ENCODE measurements at regions not wholly inside any gene's neighbourhood (a gene's known extent, or its start where the extent isn't known, plus 50 kb on each side); places are given as distances from the start of the nearest gene placed in this dataset.

DNA sequence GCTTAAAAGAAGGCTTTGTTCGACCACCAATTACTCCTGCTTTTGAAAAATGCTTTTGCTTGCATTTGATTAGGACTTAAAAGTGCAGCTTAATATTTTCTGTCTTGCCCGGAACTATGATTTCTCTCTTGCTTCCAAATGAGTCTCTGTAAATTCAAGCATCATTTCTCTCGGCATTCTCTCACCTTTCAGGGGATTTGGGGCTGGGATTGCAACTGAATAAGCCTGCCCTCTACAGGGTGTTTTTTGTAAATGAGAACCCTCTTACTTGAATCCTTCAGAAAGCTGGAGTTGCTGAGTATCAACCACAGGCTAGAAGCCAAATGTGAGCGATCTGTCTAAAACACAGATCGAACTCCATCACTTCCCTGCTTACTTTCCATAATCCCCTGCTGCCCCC lies 234.6 kb downstream of the TMEM114 start:
- no peak for TF ChIP-seq POLR2A (IDR thresholded peaks at IDR 0.05)
- TF ChIP-seq, protein P1, sequence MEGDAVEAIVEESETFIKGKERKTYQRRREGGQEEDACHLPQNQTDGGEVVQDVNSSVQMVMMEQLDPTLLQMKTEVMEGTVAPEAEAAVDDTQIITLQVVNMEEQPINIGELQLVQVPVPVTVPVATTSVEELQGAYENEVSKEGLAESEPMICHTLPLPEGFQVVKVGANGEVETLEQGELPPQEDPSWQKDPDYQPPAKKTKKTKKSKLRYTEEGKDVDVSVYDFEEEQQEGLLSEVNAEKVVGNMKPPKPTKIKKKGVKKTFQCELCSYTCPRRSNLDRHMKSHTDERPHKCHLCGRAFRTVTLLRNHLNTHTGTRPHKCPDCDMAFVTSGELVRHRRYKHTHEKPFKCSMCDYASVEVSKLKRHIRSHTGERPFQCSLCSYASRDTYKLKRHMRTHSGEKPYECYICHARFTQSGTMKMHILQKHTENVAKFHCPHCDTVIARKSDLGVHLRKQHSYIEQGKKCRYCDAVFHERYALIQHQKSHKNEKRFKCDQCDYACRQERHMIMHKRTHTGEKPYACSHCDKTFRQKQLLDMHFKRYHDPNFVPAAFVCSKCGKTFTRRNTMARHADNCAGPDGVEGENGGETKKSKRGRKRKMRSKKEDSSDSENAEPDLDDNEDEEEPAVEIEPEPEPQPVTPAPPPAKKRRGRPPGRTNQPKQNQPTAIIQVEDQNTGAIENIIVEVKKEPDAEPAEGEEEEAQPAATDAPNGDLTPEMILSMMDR (IDR thresholded peaks at IDR 0.05): no peak

Measured in adrenal gland (tissue), 5 donors.